Endothelial cell of umbilical vein (primary cell): ENCODE measurements at regions not wholly inside any gene's neighbourhood (a gene's known extent, or its start where the extent isn't known, plus 50 kb on each side); places are given as distances from the start of the nearest gene placed in this dataset.

ENCODE experiments used
- BruUV-seq: library from RNA; stranded (reverse); fragments of 400-500 nt; replicated peaks from 2 replicates; lab custom pipeline; 2021; lab: Mats Ljungman, UMichigan
- CTCF ChIA-PET: fragments of 300-600, 350-600 bp; sonication (Branson Sonifier 250); formaldehyde crosslinking; loops from one replicate; lab custom pipeline; 2021; ENCODE audit warnings: antibody characterized with exemption, inconsistent platforms; lab: Charles Lee
- POLR2A ChIA-PET: fragments of 300-600, 350-600 bp; sonication (Branson Sonifier 250); formaldehyde crosslinking; loops from one replicate; lab custom pipeline; 2021; ENCODE audit warnings: antibody characterized with exemption, inconsistent platforms; lab: Charles Lee
- DNase-seq: peaks from one replicate; pipeline ENCODE4 v3.0.0-alpha.2; 2011; ENCODE audit warnings: low read depth, low spot score
- FAIRE-seq: peaks from 2 replicates; lab custom pipeline; 2011; peaks lifted over from hg19 to GRCh38; lab: Jason Lieb, UNC
- H2AFZ ChIP-seq: 2 replicates; pipeline ENCODE4 v1.6.0; 2012; ENCODE audit warnings: low read depth, low read length, control low read depth, inconsistent platforms
- H3K27ac ChIP-seq: 2 replicates; pipeline ENCODE4 v1.5.1; 2011; ENCODE audit warnings: low read depth, mild to moderate bottlenecking, control low read depth, low read length, moderate library complexity; ENCODE audit not compliant: insufficient read depth
- H3K27me3 ChIP-seq, 2 experiments: 2 replicates each; pipeline versions ENCODE4 v1.6.0 to v1.6.1; 2011; ENCODE audit warnings: low read length in 2 of 2, mixed read lengths in 1 of 2; ENCODE audit not compliant: control insufficient read depth in 2 of 2, insufficient read depth in 2 of 2
- H3K36me3 ChIP-seq, 2 experiments: 2 replicates in 1 of 2; 3 replicates in 1 of 2; pipeline ENCODE4 v1.5.1; 2011; ENCODE audit warnings: low read length in 2 of 2, mild to moderate bottlenecking in 1 of 2, moderate library complexity in 1 of 2; ENCODE audit not compliant: control insufficient read depth in 2 of 2, insufficient read depth in 2 of 2; ENCODE audit errors: extremely low read depth in 1 of 2
- H3K4me1 ChIP-seq: 3 replicates; pipeline ENCODE4 v1.5.1; 2011; ENCODE audit warnings: mild to moderate bottlenecking, low read length; ENCODE audit not compliant: control insufficient read depth, insufficient read depth; ENCODE audit errors: extremely low read depth
- H3K4me2 ChIP-seq: 2 replicates; pipeline ENCODE4 v1.6.1; 2011; ENCODE audit warnings: low read length, control low read depth, mixed read lengths; ENCODE audit not compliant: insufficient read depth
- H3K4me3 ChIP-seq, 3 experiments: fragments of 200-600 bp in 1 of 3; sonication (generic), shearing (Covaris generic) in 1 of 3; replicated peaks in 1 of 3; 2 replicates each; pipeline ENCODE4 v1.5.1; 2011 to 2016; ENCODE audit warnings: control low read depth in 3 of 3, low read length in 3 of 3, mild to moderate bottlenecking in 2 of 3, inconsistent platforms in 1 of 3, low read depth in 1 of 3, moderate library complexity in 1 of 3; ENCODE audit not compliant: insufficient read depth in 1 of 3
- H3K79me2 ChIP-seq: 2 replicates; pipeline ENCODE4 v1.6.0; 2012; ENCODE audit warnings: low read length, inconsistent platforms; ENCODE audit not compliant: control insufficient read depth, insufficient read depth
- H3K9ac ChIP-seq: replicated peaks from 2 replicates; pipeline ENCODE3; 2011; ENCODE audit warnings: low read length, control low read depth; ENCODE audit not compliant: insufficient read depth; ENCODE audit errors: extremely low read depth
- H3K9me1 ChIP-seq: replicated peaks from 3 replicates; pipeline ENCODE4 v1.6.0; 2011; ENCODE audit warnings: mild to moderate bottlenecking, low read length; ENCODE audit not compliant: control insufficient read depth, insufficient read depth; ENCODE audit errors: extremely low read depth
- H3K9me3 ChIP-seq: replicated peaks from 2 replicates; pipeline ENCODE4 v1.5.1; 2012; ENCODE audit warnings: low read length, inconsistent platforms; ENCODE audit not compliant: control insufficient read depth, insufficient read depth
- H4K20me1 ChIP-seq: replicated peaks from 2 replicates; pipeline ENCODE3; 2011; ENCODE audit warnings: mild to moderate bottlenecking, low read length; ENCODE audit not compliant: control insufficient read depth, insufficient read depth; ENCODE audit errors: extremely low read depth
- CTCF ChIP-seq, 2 donors: IDR thresholded peaks; 1 replicate in 1 of 2; 2 replicates in 1 of 2; pipeline ENCODE4 v1.5.1; 2011; ENCODE audit warnings: low read length in 2 of 2, mild to moderate bottlenecking in 2 of 2, moderate library complexity in 2 of 2, control low read depth in 1 of 2, inconsistent platforms in 1 of 2, low read depth in 1 of 2; ENCODE audit not compliant: insufficient read depth in 1 of 2; ENCODE audit errors: extremely low read depth in 1 of 2
- EZH2 ChIP-seq: IDR thresholded peaks from 2 replicates; pipeline ENCODE4 v1.6.1; 2012; ENCODE audit warnings: borderline replicate concordance, low read depth, mild to moderate bottlenecking, moderate library complexity, low read length, inconsistent platforms; ENCODE audit not compliant: severe bottlenecking
- FOS ChIP-seq: IDR thresholded peaks from 2 replicates; pipeline ENCODE4 v1.6.1; 2011; ENCODE audit warnings: mild to moderate bottlenecking, low read length, moderate library complexity, borderline replicate concordance; ENCODE audit not compliant: insufficient read depth
- GATA2 ChIP-seq: IDR thresholded peaks from 2 replicates; pipeline ENCODE4 v1.7.0; 2011; ENCODE audit warnings: low read depth, mild to moderate bottlenecking, moderate library complexity, mixed read lengths, low read length; ENCODE audit not compliant: insufficient read length, insufficient read depth
- JUN ChIP-seq: IDR thresholded peaks from 2 replicates; pipeline ENCODE4 v1.6.1; 2011; ENCODE audit warnings: borderline replicate concordance, low read depth; ENCODE audit not compliant: insufficient read length, insufficient read depth
- MAX ChIP-seq: IDR thresholded peaks from 2 replicates; pipeline ENCODE4 v1.6.1; 2011; ENCODE audit not compliant: insufficient read depth, insufficient read length
- MYC ChIP-seq: IDR thresholded peaks from one replicate; pipeline ENCODE4 v1.6.1; 2011; ENCODE audit warnings: mild to moderate bottlenecking, low read depth, low read length
- POLR2A ChIP-seq: IDR thresholded peaks from 2 replicates; pipeline ENCODE4 v1.6.1; 2012; ENCODE audit warnings: low read depth, mild to moderate bottlenecking, control low read depth, low read length
- POLR2AphosphoS5 ChIP-seq: IDR thresholded peaks from 2 replicates; pipeline ENCODE4 v1.6.1; 2012; ENCODE audit warnings: low read depth, mild to moderate bottlenecking, control low read depth, low read length, moderate library complexity; ENCODE audit not compliant: insufficient read depth
- dilution Hi-C: fragments of 300-500 bp; cut with MboI; formaldehyde crosslinking; loops from one replicate; pipeline ENCODE4 v1.15.0; 2019; ENCODE audit warnings: low sequenced_read_pairs; ENCODE audit not compliant: extremely low pct_ligation_motif_present
- intact Hi-C: fragments of 100-400 bp; cut with micrococcal nuclease; formaldehyde crosslinking; loops from one replicate; pipeline ENCODE4 v1.10.0; 2022

GRCh38 chr2:118315606-118316005, 227.3 kb downstream of the INSIG2 start:
- Histone ChIP-seq H3K4me3 (no peak overlapping the region), H4K20me1 (no peaks in the 10 kb centered on the region), H3K9ac (no peak overlapping the region), H3K4me1 (no peaks in the 10 kb centered on the region), H3K9me1 (no peaks in the 10 kb centered on the region), H3K79me2 (no peaks in the 10 kb centered on the region), H3K36me3 (no peaks in the 10 kb centered on the region), H3K4me2 (no peak overlapping the region), H3K9me3 (no peaks in the 10 kb centered on the region), H3K27ac (no peak overlapping the region), H3K27me3 (no peaks in the 10 kb centered on the region), H2AFZ (no peak overlapping the region)
- intact Hi-C loops (no loop called here), dilution Hi-C loops (no loop called here)
- ChIA-PET POLR2A (no interaction called here), CTCF (no interaction called here)
- FAIRE-seq = no peak
- DNase-seq = no peak
- TF ChIP-seq POLR2A (no peak), FOS (no peak), EZH2 (no peak), CTCF (IDR thresholded peaks at IDR 0.05; ENCODE audit: extremely low read depth in 1 of 2, insufficient read depth in 1 of 2, low read depth in 1 of 2, low read length in 2 of 2) (no peak), JUN (no peak), POLR2AphosphoS5 (no peak), MAX (no peak), MYC (no peak), GATA2 (no peak)
- no TSS peak for BruUV-seq
